Natural killer cell (primary cell): ENCODE measurements at regions not wholly inside any gene's neighbourhood (a gene's known extent, or its start where the extent isn't known, plus 50 kb on each side); places are given as distances from the start of the nearest gene placed in this dataset.

Experiments
- ATAC-seq, 3 donors: fragments of 150-1000 bp in 2 of 3; fragments of 200-7000 bp in 1 of 3; cut with Tn5 transposase; 1 replicate in 1 of 3; 2 replicates in 2 of 3; pipeline ENCODE4 v1.10.0; 2021; ENCODE audit warnings: mild to moderate bottlenecking in 2 of 3, moderate library complexity in 2 of 3
- DNase-seq, 2 donors: peaks; one replicate each; pipeline versions ENCODE4 v3.0.0 to v3.0.0-alpha.2; 2013 to 2021; ENCODE audit warnings: mixed read lengths in 1 of 2
- H3K27ac ChIP-seq: one replicate; pipeline ENCODE4 v1.5.1; 2013; ENCODE audit warnings: mild to moderate bottlenecking, low read length
- H3K27me3 ChIP-seq: one replicate; pipeline ENCODE4 v1.6.1; 2013; ENCODE audit warnings: low read length; ENCODE audit not compliant: control insufficient read depth, insufficient read depth
- H3K36me3 ChIP-seq: one replicate; pipeline ENCODE4 v1.6.1; 2013; ENCODE audit warnings: low read length; ENCODE audit not compliant: control insufficient read depth, insufficient read depth
- H3K4me1 ChIP-seq: one replicate; pipeline ENCODE4 v1.6.1; 2013; ENCODE audit warnings: low read length; ENCODE audit not compliant: control insufficient read depth, insufficient read depth
- H3K4me3 ChIP-seq: one replicate; pipeline ENCODE4 v1.5.1; 2013; ENCODE audit warnings: low read length
- H3K9me3 ChIP-seq: one replicate; pipeline ENCODE4 v1.6.1; 2013; ENCODE audit warnings: low read length; ENCODE audit not compliant: control insufficient read depth, insufficient read depth
- H3K27ac Mint-ChIP-seq, 2 donors: one replicate each; pipeline ENCODE4 v1.8.0; 2022; ENCODE audit warnings: mild to moderate bottlenecking in 2 of 2, mixed read lengths in 2 of 2, moderate library complexity in 1 of 2
- H3K27me3 Mint-ChIP-seq, 2 donors: one replicate each; pipeline ENCODE4 v1.8.0; 2022; ENCODE audit warnings: low read depth in 2 of 2, mixed read lengths in 2 of 2
- H3K36me3 Mint-ChIP-seq: one replicate; pipeline ENCODE4 v1.8.0; 2022; ENCODE audit warnings: mixed read lengths
- H3K4me1 Mint-ChIP-seq, 2 donors: one replicate each; pipeline ENCODE4 v1.8.0; 2022; ENCODE audit warnings: mixed read lengths in 2 of 2
- H3K4me3 Mint-ChIP-seq: one replicate; pipeline ENCODE4 v1.8.0; 2022; ENCODE audit warnings: mild to moderate bottlenecking, moderate library complexity, mixed read lengths
- H3K9me3 Mint-ChIP-seq, 2 donors: one replicate each; pipeline ENCODE4 v1.8.0; 2022; ENCODE audit warnings: mixed read lengths in 2 of 2
- WGBS: methylation state at CpG from one replicate; pipeline ENCODE4 v1.1.7; 2013; ENCODE audit warnings: missing lambda C conversion rate; ENCODE audit not compliant: insufficient coverage; 5-methylcytosine and 5-hydroxymethylcytosine counted together
- intact Hi-C: fragments of 100-400 bp; cut with micrococcal nuclease; formaldehyde crosslinking; loops from one replicate; pipeline ENCODE4 v1.14.2; 2022
- TF ChIP-seq, protein P1 (sequence below): fragments of 200-600 bp; IDR thresholded peaks from one replicate; pipeline ENCODE4 v1.8.0; 2022; ENCODE audit warnings: antibody characterized with exemption

DNA sequence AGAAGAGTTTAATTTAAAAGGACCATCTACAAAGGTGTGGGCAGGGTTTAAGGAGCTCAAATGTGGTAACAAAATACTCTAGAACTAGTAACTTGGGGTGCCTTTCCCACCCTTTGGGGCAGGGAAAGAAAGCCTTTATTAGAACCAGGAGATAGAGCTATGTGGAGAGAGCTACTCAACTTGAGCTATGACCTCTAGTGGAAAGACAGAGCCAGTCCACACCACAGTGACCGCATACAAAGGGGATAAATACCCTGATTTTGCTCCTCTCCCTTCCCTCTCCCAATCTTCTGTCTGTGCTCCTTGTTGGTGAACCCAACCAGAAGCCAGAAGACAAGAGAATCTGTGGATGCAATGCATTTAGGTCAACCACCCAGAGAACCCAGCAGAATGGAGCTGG lies 54.4 kb upstream of the JAK1 start:
- Mint-ChIP-seq H3K36me3 (no peaks in the 10 kb centered on the region), H3K27ac (peak overlapping the region; percentile 16 to 18), H3K4me3 (no peak overlapping the region), H3K27me3 (no peaks in the 10 kb centered on the region), H3K9me3 (no peaks in the 10 kb centered on the region), H3K4me1 (peaks cover 13 to 17% of the 10 kb centered on the region in 2 donors)
- no peaks in the 10 kb centered on the region for H3K36me3 ChIP-seq
- H3K9me3 ChIP-seq, result no peaks in the 10 kb centered on the region
- H3K27ac ChIP-seq, result no peak overlapping the region
- no peaks in the 10 kb centered on the region for H3K27me3 ChIP-seq
- no peaks in the 10 kb centered on the region for H3K4me1 ChIP-seq
- ATAC-seq (peak in 2 of 3 donors; percentile 55 to 77), DNase-seq (peak in 1 of 2 donors; percentile 13)
- H3K4me3 ChIP-seq, result no peak overlapping the region
- TF ChIP-seq, protein P1, sequence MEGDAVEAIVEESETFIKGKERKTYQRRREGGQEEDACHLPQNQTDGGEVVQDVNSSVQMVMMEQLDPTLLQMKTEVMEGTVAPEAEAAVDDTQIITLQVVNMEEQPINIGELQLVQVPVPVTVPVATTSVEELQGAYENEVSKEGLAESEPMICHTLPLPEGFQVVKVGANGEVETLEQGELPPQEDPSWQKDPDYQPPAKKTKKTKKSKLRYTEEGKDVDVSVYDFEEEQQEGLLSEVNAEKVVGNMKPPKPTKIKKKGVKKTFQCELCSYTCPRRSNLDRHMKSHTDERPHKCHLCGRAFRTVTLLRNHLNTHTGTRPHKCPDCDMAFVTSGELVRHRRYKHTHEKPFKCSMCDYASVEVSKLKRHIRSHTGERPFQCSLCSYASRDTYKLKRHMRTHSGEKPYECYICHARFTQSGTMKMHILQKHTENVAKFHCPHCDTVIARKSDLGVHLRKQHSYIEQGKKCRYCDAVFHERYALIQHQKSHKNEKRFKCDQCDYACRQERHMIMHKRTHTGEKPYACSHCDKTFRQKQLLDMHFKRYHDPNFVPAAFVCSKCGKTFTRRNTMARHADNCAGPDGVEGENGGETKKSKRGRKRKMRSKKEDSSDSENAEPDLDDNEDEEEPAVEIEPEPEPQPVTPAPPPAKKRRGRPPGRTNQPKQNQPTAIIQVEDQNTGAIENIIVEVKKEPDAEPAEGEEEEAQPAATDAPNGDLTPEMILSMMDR, result no peak
- intact Hi-C loops, result loop anchor here (5.0 kb wide), 1 partner anchor 158 kb away; no protein-coding TSS in a partner anchor
- WGBS, result 75% methylated on average over 1 of the region's 1 CpG

DNA sequence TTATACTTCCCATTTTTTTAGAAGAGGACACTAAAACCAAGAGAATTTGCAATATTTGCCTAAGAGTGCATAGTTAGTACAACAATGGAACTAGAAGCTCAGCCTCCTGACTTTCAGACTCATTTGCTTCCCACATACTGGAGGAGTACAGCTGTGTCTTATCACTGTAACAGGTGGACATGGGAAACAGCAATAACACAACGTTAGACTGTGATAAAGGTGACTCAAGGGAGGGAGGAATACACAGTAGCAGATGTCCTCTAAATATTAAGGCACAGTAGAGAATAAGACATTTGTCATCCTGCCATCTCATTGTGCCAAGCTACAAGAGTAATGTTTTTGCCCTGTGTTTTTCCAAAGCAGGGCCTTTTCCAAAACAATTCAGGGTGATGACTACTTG lies 55.4 kb upstream of the JAK1 start:
- Mint-ChIP-seq H3K27me3 (no peaks in the 10 kb centered on the region), H3K9me3 (no peaks in the 10 kb centered on the region), H3K27ac (no peak overlapping the region), H3K36me3 (no peaks in the 10 kb centered on the region), H3K4me3 (no peak overlapping the region), H3K4me1 (peaks cover 9 to 13% of the 10 kb centered on the region in 2 donors)
- H3K9me3 ChIP-seq, result no peaks in the 10 kb centered on the region
- intact Hi-C loops, result loop anchor here (5.0 kb wide), 1 partner anchor 159 kb away; no protein-coding TSS in a partner anchor
- WGBS, result 50% methylated on average over 1 of the region's 1 CpG
- H3K36me3 ChIP-seq, result no peaks in the 10 kb centered on the region
- ATAC-seq (no peak), DNase-seq (no peak)
- no peak overlapping the region for H3K27ac ChIP-seq
- no peaks in the 10 kb centered on the region for H3K4me1 ChIP-seq
- TF ChIP-seq, protein P1, result no peak
- H3K4me3 ChIP-seq, result no peak overlapping the region
- no peaks in the 10 kb centered on the region for H3K27me3 ChIP-seq

DNA sequence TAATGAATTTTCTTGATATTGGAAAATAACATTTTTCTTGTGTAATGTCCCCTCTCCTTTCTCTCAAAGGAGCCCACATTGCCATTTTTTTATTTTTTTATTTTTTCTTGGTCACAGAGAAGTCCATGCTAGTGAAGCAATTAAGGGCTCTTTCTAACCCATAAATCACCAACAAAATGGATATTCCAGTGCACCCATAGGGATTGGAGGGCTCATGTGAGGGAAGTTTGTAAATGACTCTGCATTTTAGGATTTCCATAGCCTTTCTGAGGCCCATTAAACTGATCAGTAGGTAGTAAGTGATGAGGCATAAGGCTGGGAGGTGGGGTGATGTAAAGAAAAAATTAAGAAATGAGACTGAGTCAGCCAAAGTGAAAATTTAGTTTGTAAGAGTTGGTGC lies 55.9 kb upstream of the JAK1 start:
- H3K4me1 ChIP-seq, result no peaks in the 10 kb centered on the region
- no peaks in the 10 kb centered on the region for H3K36me3 Mint-ChIP-seq
- H3K36me3 ChIP-seq, result no peaks in the 10 kb centered on the region
- ATAC-seq, result no peak
- intact Hi-C loops, result loop anchor here (5.0 kb wide), 1 partner anchor 160 kb away; no protein-coding TSS in a partner anchor
- H3K4me3 Mint-ChIP-seq, result no peak overlapping the region
- H3K9me3 Mint-ChIP-seq, result no peaks in the 10 kb centered on the region
- peaks cover 9 to 13% of the 10 kb centered on the region in 2 donors for H3K4me1 Mint-ChIP-seq
- H3K27me3 Mint-ChIP-seq, result no peaks in the 10 kb centered on the region
- no peaks in the 10 kb centered on the region for H3K9me3 ChIP-seq
- H3K27ac ChIP-seq, result no peak overlapping the region
- H3K27ac Mint-ChIP-seq, result no peak overlapping the region
- TF ChIP-seq, protein P1, result no peak
- no peak overlapping the region for H3K4me3 ChIP-seq
- DNase-seq, result no peak
- H3K27me3 ChIP-seq, result no peaks in the 10 kb centered on the region

DNA sequence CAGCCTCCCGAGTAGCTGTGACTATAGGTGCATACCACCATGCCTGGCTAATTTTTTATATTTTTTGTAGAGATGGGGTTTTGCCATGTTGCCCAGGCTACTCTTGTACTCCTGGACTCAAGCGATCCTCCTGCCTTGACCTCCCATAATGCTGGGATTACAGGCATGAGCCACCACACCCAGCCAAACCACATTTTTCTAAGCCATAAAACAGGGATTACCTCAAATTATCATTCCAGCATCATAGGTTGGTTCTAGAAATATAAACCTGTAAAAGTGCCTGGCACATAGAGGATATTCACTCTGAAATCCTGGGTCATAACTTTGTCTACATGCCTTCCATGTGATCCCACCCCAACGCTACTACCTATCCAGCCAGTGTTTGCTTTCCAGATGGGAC lies 59.4 kb upstream of the JAK1 start:
- Mint-ChIP-seq H3K4me3 (no peak overlapping the region), H3K9me3 (no peaks in the 10 kb centered on the region), H3K4me1 (peaks cover under 1 to 6% of the 10 kb centered on the region in 2 donors), H3K27me3 (no peaks in the 10 kb centered on the region), H3K36me3 (no peaks in the 10 kb centered on the region), H3K27ac (no peak overlapping the region)
- H3K4me3 ChIP-seq, result no peak overlapping the region
- 99% methylated on average over 3 of the region's 3 CpGs for WGBS
- ATAC-seq (no peak), DNase-seq (no peak)
- H3K4me1 ChIP-seq, result no peaks in the 10 kb centered on the region
- H3K27me3 ChIP-seq, result no peaks in the 10 kb centered on the region
- no peaks in the 10 kb centered on the region for H3K9me3 ChIP-seq
- no peaks in the 10 kb centered on the region for H3K36me3 ChIP-seq
- intact Hi-C loops, result no loop called here
- H3K27ac ChIP-seq, result no peak overlapping the region
- TF ChIP-seq, protein P1, result no peak
